Panc1 (cell line): ENCODE measurements at regions not wholly inside any gene's neighbourhood (a gene's known extent, or its start where the extent isn't known, plus 50 kb on each side); places are given as distances from the start of the nearest gene placed in this dataset.

Experiments used
- ATAC-seq: fragments of 200-7000 bp; cut with Tn5 transposase; 2 replicates; pipeline ENCODE4 v1.9.1; 2020; ENCODE audit warnings: mild to moderate bottlenecking, moderate library complexity
- BruUV-seq: library from RNA; stranded (reverse); fragments of 400-500 nt; replicated peaks from 2 replicates; lab custom pipeline; 2021; lab: Mats Ljungman, UMichigan
- CTCF ChIA-PET: fragments of 300-600 bp; sonication (Branson Sonifier 250); formaldehyde crosslinking; loops from one replicate; lab custom pipeline; 2022; ENCODE audit warnings: antibody characterized with exemption; lab: Charles Lee
- POLR2A ChIA-PET: fragments of 300-600 bp; sonication (Branson Sonifier 250); formaldehyde crosslinking; loops from one replicate; lab custom pipeline; 2022; ENCODE audit warnings: antibody characterized with exemption; lab: Charles Lee
- DNase-seq: peaks from one replicate; pipeline ENCODE4 v3.0.0-alpha.2; 2010; ENCODE audit warnings: low read depth, low spot score
- H3K27ac ChIP-seq: 2 replicates; pipeline ENCODE4 v1.5.1; 2011; ENCODE audit warnings: mild to moderate bottlenecking, low read length, inconsistent platforms
- H3K27me3 ChIP-seq: fragments of 200-500 bp; sonication (Bioruptor generic); 2 replicates; pipeline ENCODE4 v1.6.0; 2014; ENCODE audit warnings: low read length, inconsistent platforms; ENCODE audit not compliant: control insufficient read depth, insufficient read depth
- H3K36me3 ChIP-seq: fragments of 200-500 bp; sonication (Bioruptor generic); 2 replicates; pipeline ENCODE4 v1.5.1; 2014; ENCODE audit warnings: inconsistent platforms, mild to moderate bottlenecking, low read length, moderate library complexity; ENCODE audit not compliant: control insufficient read depth, insufficient read depth
- H3K4me1 ChIP-seq: 2 replicates; pipeline ENCODE4 v1.5.1; 2011; ENCODE audit warnings: inconsistent platforms, mild to moderate bottlenecking, low read length, moderate library complexity; ENCODE audit not compliant: control insufficient read depth, insufficient read depth
- H3K4me3 ChIP-seq, 2 experiments: 2 replicates each; pipeline ENCODE4 v1.5.1; 2011 to 2012; ENCODE audit warnings: low read depth in 2 of 2, low read length in 2 of 2, mild to moderate bottlenecking in 2 of 2, inconsistent platforms in 1 of 2, moderate library complexity in 1 of 2
- H3K9me3 ChIP-seq: fragments of 200-500 bp; sonication (Bioruptor generic); 2 replicates; pipeline ENCODE4 v1.5.1; 2014; ENCODE audit warnings: low read depth, mild to moderate bottlenecking, inconsistent platforms, low read length, moderate library complexity; ENCODE audit not compliant: control insufficient read depth, insufficient read depth
- POLR2AphosphoS5 ChIP-seq: IDR thresholded peaks from 2 replicates; pipeline ENCODE4 v1.6.1; 2012; ENCODE audit warnings: mild to moderate bottlenecking, low read depth, low read length, moderate library complexity
- REST ChIP-seq, 2 experiments: IDR thresholded peaks; 2 replicates each; pipeline ENCODE4 v1.6.1; 2011 to 2012; ENCODE audit warnings: low read depth in 2 of 2, control low read depth in 1 of 2, low read length in 1 of 2, mild to moderate bottlenecking in 1 of 2, moderate library complexity in 1 of 2; ENCODE audit not compliant: insufficient read depth in 1 of 2
- SIN3A ChIP-seq: IDR thresholded peaks from 2 replicates; pipeline ENCODE4 v1.6.1; 2012; ENCODE audit warnings: low read depth, mild to moderate bottlenecking, low read length, moderate library complexity, borderline replicate concordance; ENCODE audit not compliant: insufficient read depth
- TCF7L2 ChIP-seq: IDR thresholded peaks from 2 replicates; pipeline ENCODE4 v1.6.1; 2011; ENCODE audit warnings: mild to moderate bottlenecking, low read depth, low read length, inconsistent platforms
- in situ Hi-C: cut with HindIII; loops from 2 replicates; pipeline ENCODE4 v1.10.0; 2016; ENCODE audit warnings: low sequenced_read_pairs, low pct_unique_long_range_greater_than_20kb
- intact Hi-C: fragments of 100-400 bp; cut with micrococcal nuclease; formaldehyde crosslinking; loops from one replicate; pipeline ENCODE4 v1.10.0; 2022; ENCODE audit not compliant: unreplicated experiment
- TF ChIP-seq, protein P1 (sequence below): fragments of 450-650 bp; IDR thresholded peaks from 2 replicates; pipeline ENCODE4 v1.5.1; 2017; ENCODE audit warnings: mild to moderate bottlenecking

DNA sequence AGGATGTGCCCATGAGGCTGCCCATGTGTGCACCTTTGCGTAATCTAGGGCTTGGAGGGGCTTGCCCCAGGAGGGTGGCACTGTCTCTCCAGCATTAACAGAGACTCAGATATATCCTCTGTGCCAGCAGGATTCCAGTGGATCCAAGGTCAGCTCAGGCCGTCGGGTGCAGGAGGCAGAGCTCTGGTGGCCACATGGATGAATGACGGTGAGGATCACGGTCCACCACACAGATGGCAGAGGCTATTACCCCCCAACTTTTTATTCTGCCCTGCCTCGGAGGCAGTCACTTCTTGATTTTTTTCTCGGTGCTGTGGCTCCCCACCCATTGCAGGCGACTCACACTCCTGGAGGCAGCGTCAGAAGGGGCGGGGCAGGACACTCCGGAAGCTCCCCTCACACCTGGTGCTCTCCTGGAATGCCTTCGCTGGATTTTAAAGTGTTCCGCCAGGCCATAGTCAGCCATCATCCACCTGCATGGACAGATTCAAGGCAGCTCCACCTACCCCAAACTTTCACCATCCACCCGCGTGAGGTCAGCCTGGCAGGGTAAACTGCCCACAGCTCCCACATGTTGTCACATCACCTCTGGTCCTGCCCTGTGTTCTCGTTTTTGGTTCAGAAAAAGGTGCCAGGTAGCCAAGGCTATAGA lies 602.9 kb upstream of the RAB6C start:
- no peak overlapping the region for H3K4me3 ChIP-seq
- in situ Hi-C loops = no loop called here
- no peaks in the 10 kb centered on the region for H3K4me1 ChIP-seq
- CTCF ChIA-PET = interaction anchor here (0.6 kb wide), 1 partner anchor 1162 kb away, joined by 7 read pairs; no protein-coding TSS in a partner anchor
- no peaks in the 10 kb centered on the region for H3K36me3 ChIP-seq
- DNase-seq (no peak), ATAC-seq (no peak)
- POLR2A ChIA-PET = no interaction called here
- no peak overlapping the region for H3K27ac ChIP-seq
- intact Hi-C loops = no loop called here
- no peaks in the 10 kb centered on the region for H3K27me3 ChIP-seq
- no TSS peak for BruUV-seq
- H3K9me3 ChIP-seq = no peaks in the 10 kb centered on the region
- TF ChIP-seq REST (IDR thresholded peaks at IDR 0.05; ENCODE audit: insufficient read depth in 1 of 2, low read depth in 2 of 2, low read length in 1 of 2) (no peak), POLR2AphosphoS5 (no peak), SIN3A (no peak), TCF7L2 (no peak)
- TF ChIP-seq, protein P1, sequence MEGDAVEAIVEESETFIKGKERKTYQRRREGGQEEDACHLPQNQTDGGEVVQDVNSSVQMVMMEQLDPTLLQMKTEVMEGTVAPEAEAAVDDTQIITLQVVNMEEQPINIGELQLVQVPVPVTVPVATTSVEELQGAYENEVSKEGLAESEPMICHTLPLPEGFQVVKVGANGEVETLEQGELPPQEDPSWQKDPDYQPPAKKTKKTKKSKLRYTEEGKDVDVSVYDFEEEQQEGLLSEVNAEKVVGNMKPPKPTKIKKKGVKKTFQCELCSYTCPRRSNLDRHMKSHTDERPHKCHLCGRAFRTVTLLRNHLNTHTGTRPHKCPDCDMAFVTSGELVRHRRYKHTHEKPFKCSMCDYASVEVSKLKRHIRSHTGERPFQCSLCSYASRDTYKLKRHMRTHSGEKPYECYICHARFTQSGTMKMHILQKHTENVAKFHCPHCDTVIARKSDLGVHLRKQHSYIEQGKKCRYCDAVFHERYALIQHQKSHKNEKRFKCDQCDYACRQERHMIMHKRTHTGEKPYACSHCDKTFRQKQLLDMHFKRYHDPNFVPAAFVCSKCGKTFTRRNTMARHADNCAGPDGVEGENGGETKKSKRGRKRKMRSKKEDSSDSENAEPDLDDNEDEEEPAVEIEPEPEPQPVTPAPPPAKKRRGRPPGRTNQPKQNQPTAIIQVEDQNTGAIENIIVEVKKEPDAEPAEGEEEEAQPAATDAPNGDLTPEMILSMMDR = no peak

DNA sequence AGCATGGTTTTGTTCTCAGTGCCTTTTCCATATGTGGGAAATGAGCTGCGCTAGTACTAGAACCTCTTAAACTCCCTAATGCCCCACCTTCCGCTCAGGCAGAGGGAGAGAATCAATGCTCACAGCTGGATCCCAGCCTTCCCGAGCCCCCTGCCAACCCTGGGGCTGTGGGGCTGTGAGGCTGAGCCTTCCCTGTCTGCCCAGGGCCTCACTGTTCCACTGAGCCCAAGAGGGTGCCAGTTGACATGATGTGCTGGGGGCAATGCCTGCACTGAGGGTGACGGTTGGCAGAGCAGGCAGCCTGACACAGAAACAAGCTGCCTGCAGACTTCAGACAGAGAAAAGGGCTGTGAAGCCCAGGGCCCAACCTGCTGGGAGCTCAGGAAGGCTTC lies 602.4 kb upstream of the RAB6C start:
- H3K9me3 ChIP-seq = peaks cover 4% of the 10 kb centered on the region; the same call in 1 of the 2 replicates
- ATAC-seq (no peak), DNase-seq (no peak)
- no TSS peak for BruUV-seq
- H3K36me3 ChIP-seq = no peaks in the 10 kb centered on the region
- intact Hi-C loops (no loop called here), in situ Hi-C loops (no loop called here)
- CTCF ChIA-PET = no interaction called here
- H3K27me3 ChIP-seq = no peaks in the 10 kb centered on the region
- POLR2A ChIA-PET = no interaction called here
- H3K4me3 ChIP-seq = no peak overlapping the region
- TF ChIP-seq, protein P1 = no peak
- TF ChIP-seq POLR2AphosphoS5 (no peak), TCF7L2 (no peak), SIN3A (no peak), REST (IDR thresholded peaks at IDR 0.05; ENCODE audit: insufficient read depth in 1 of 2, low read depth in 2 of 2, low read length in 1 of 2) (no peak)
- H3K4me1 ChIP-seq = no peaks in the 10 kb centered on the region
- no peak overlapping the region for H3K27ac ChIP-seq
